Colonic mucosa (tissue), 4 donors: ENCODE measurements at regions not wholly inside any gene's neighbourhood (a gene's known extent, or its start where the extent isn't known, plus 50 kb on each side); places are given as distances from the start of the nearest gene placed in this dataset.
"Not testable (repeated sequence)": the region's sequence is repeated elsewhere in the genome, so short reads cannot be mapped to it uniquely, and the experiment has no call there.

Experiments
- DNase-seq: peaks from one replicate; pipeline ENCODE4 v3.0.0-alpha.2; 2020
- H3K27ac ChIP-seq: fragments of 200-600 bp; one replicate; pipeline ENCODE4 v1.8.0; 2021
- H3K27me3 ChIP-seq: fragments of 200-600 bp; one replicate; pipeline ENCODE4 v1.8.0; 2021
- H3K36me3 ChIP-seq: fragments of 200-600 bp; one replicate; pipeline ENCODE4 v1.8.0; 2021
- H3K4me1 ChIP-seq: fragments of 200-600 bp; one replicate; pipeline ENCODE4 v1.8.0; 2021; ENCODE audit warnings: mild to moderate bottlenecking
- H3K4me3 ChIP-seq: fragments of 200-600 bp; one replicate; pipeline ENCODE4 v1.8.0; 2021
- H3K9ac ChIP-seq, 2 donors: one replicate each; pipeline ENCODE4 v1.7.0; 2013; ENCODE audit warnings: control low read depth in 2 of 2, low read depth in 2 of 2, low read length in 2 of 2
- H3K9me3 ChIP-seq: fragments of 200-600 bp; one replicate; pipeline ENCODE4 v1.8.0; 2021
- intact Hi-C: fragments of 100-400 bp; cut with DNase I; formaldehyde crosslinking; loops from one replicate; pipeline ENCODE4 v1.14.1; 2022
- TF ChIP-seq, protein P1 (sequence below): fragments of 200-600 bp; IDR thresholded peaks from one replicate; pipeline ENCODE4 v1.8.0; 2022; ENCODE audit warnings: antibody characterized with exemption, mild to moderate bottlenecking
- donor health status: healthy.
- donor health status: DM: no; HTN: no; CAD: no.
- donor health status: DM: no; HTN: no; CAD: no.

DNA sequence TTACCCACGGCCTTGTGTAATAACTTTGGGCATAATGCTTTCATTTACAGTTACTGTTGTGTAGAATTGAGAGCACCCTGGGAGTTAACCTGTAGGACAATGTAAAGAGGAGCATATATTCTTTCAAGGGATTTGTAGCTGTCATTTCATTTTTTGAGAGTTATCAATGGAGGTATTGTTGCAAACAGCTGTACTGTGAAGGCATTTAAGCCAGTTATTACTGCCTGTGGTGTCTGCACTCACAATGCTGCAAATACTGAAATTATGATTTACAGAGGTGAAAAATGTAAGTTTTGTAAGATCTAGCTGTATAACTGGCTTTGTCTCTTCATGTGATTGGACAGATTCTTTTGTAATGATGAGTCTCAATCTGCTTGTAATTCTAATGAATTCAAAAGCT, 131.5 kb upstream of the FAT1 start:
- Histone ChIP-seq H3K27ac (no peak overlapping the region), H3K4me1 (no peaks in the 10 kb centered on the region), H3K9me3 (no peaks in the 10 kb centered on the region), H3K36me3 (no peaks in the 10 kb centered on the region), H3K27me3 (no peaks in the 10 kb centered on the region), H3K4me3 (no peak overlapping the region), H3K9ac (no peak overlapping the region)
- TF ChIP-seq, protein P1, sequence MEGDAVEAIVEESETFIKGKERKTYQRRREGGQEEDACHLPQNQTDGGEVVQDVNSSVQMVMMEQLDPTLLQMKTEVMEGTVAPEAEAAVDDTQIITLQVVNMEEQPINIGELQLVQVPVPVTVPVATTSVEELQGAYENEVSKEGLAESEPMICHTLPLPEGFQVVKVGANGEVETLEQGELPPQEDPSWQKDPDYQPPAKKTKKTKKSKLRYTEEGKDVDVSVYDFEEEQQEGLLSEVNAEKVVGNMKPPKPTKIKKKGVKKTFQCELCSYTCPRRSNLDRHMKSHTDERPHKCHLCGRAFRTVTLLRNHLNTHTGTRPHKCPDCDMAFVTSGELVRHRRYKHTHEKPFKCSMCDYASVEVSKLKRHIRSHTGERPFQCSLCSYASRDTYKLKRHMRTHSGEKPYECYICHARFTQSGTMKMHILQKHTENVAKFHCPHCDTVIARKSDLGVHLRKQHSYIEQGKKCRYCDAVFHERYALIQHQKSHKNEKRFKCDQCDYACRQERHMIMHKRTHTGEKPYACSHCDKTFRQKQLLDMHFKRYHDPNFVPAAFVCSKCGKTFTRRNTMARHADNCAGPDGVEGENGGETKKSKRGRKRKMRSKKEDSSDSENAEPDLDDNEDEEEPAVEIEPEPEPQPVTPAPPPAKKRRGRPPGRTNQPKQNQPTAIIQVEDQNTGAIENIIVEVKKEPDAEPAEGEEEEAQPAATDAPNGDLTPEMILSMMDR, result no peak
- DNase-seq, result no peak
- intact Hi-C loops, result loop anchor here (10.0 kb wide), 1 partner anchor 80 kb away; no protein-coding TSS in a partner anchor

DNA sequence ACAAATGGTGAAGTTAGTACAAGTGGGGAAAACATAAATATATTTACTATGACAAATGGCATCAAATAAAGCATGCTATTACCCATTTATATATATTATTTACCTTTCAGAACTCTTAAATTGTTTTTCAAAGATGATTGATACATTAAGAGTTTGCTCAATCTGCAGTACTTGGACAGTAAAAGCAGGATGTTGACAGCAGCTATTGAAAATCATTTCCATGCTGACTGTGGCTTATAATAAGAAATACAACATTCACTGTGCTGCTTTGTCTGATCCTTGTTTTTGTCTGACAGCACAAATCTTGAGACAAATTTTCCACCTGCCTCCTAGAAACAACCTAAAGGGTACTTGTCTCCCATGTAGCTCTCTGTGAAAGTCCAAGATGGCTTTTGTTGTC, 134.1 kb upstream of the FAT1 start:
- DNase-seq, result no peak
- H3K4me3 ChIP-seq, result no peak overlapping the region
- no peaks in the 10 kb centered on the region for H3K4me1 ChIP-seq
- TF ChIP-seq, protein P1, result no peak
- no peaks in the 10 kb centered on the region for H3K9me3 ChIP-seq
- no peaks in the 10 kb centered on the region for H3K27me3 ChIP-seq
- intact Hi-C loops, result loop anchor here (10.0 kb wide), 1 partner anchor 77 kb away; no protein-coding TSS in a partner anchor
- no peak overlapping the region for H3K27ac ChIP-seq
- no peaks in the 10 kb centered on the region for H3K36me3 ChIP-seq
- H3K9ac ChIP-seq, result no peak overlapping the region

DNA sequence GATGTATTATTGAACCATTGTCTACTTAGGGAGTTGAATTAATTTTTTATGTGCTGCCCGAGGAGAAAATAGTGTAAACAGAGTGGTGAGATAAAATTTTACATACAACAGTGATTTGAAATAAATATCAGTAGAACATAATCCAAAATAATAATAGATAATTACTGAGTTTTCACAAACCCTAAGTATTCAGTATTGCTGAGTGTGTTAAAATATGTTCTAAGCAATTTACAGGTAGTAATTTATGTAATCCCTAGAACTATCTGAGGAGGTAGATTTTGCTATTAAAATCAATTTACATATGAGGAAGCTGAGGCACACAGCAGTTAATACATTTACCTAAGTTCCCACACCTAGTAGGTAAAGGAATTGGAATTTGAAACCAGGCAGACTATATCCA, 134.7 kb upstream of the FAT1 start:
- TF ChIP-seq, protein P1, result no peak
- intact Hi-C loops, result loop anchor here (10.0 kb wide), 1 partner anchor 76 kb away; no protein-coding TSS in a partner anchor
- Histone ChIP-seq H3K9me3 (no peaks in the 10 kb centered on the region), H3K36me3 (no peaks in the 10 kb centered on the region), H3K27ac (no peak overlapping the region), H3K4me3 (no peak overlapping the region), H3K4me1 (no peaks in the 10 kb centered on the region), H3K9ac (no peak overlapping the region), H3K27me3 (no peaks in the 10 kb centered on the region)
- no peak for DNase-seq

DNA sequence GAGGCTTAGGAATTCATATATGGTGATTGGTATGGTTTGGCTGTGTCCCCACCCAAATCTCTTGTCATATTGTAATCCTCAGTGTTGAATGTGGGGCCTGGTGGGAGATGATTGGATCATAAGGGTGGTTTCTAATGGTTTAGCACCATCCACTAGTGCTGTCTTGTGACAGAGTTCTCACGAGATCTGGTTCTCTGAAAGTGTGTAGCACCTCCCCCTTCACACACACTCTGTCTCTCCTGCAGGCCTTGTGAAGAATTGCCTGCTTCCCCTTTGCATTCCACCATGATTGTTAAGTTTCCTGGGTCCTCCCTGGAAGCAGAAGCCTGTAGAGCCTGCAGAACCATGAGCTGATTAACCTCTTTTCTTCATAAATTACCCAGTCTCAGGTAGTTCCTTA, 135.8 kb upstream of the FAT1 start:
- Histone ChIP-seq H3K36me3 (no peaks in the 10 kb centered on the region), H3K27ac (no peak overlapping the region), H3K9me3 (no peaks in the 10 kb centered on the region), H3K9ac (no peak overlapping the region), H3K4me3 (no peak overlapping the region), H3K4me1 (no peaks in the 10 kb centered on the region), H3K27me3 (no peaks in the 10 kb centered on the region)
- DNase-seq, result no peak
- intact Hi-C loops, result loop anchor here (10.0 kb wide), 1 partner anchor 75 kb away; no protein-coding TSS in a partner anchor
- TF ChIP-seq, protein P1, result no peak

DNA sequence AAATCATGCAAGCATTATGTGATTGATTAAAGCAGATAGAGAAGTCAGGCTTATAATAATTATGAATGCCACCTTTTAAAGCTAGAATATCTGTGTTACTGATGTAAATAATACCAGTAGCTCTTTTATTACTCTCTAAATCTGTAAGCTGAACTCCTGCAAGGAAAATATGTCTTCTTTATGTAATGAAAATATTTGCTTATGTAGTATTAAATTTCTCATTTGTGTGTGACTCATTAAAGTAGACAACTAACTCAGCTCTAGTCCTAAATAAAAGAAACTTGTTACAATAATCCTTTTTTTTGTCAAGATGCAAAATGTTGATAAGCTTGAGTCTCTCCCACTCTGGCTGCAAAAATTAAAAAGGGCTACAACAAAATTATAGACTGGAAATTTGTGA, 137.7 kb upstream of the FAT1 start:
- no peak overlapping the region for H3K9ac ChIP-seq
- H3K9me3 ChIP-seq, result no peaks in the 10 kb centered on the region
- TF ChIP-seq, protein P1, result no peak
- no peaks in the 10 kb centered on the region for H3K36me3 ChIP-seq
- no peak overlapping the region for H3K27ac ChIP-seq
- no peak overlapping the region for H3K4me3 ChIP-seq
- intact Hi-C loops, result no loop called here
- H3K27me3 ChIP-seq, result no peaks in the 10 kb centered on the region
- H3K4me1 ChIP-seq, result no peaks in the 10 kb centered on the region
- DNase-seq, result no peak

DNA sequence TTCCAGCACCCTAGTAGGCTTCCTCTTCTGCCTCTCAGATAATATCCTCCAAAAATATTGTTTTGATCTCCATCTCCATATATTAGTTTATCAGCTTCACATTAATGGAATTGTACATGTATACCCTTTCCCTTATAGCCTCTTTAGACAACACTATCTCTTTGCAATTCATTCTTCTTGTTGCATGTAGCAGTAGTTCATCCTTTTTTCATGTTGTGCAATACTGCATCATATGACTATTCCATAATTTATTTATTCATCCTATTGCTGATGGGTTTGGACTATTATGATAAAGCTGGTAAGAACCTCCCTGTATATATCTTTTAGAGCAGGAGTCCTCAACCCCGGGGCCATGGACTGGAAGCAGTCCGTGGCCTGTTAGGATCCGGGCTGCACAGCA, 148.2 kb upstream of the FAT1 start:
- intact Hi-C loops, result no loop called here
- Histone ChIP-seq H3K4me1 (no peaks in the 10 kb centered on the region), H3K9ac (no peak overlapping the region), H3K27ac (no peak overlapping the region), H3K4me3 (no peak overlapping the region), H3K9me3 (no peaks in the 10 kb centered on the region), H3K36me3 (no peaks in the 10 kb centered on the region), H3K27me3 (no peaks in the 10 kb centered on the region)
- TF ChIP-seq, protein P1, result no peak
- DNase-seq, result no peak

DNA sequence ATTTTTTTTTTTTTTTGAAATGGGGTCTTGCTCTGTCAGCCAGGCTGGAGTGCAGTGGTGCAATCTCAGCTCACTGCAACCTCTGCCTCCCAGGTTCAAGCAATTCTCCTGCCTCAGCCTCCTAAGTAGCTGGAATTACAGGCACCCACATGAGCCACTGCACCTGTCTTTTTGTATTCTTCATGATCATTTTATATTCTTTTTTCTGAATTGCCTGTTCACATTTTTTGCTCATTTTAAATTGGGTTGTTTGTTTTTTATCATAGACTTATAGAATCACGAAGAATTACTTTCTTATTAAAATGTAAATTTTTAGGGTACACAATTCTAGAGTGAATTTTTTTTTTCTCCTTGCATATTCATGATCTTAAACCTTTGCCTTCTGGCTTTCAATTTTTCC, 149.4 kb upstream of the FAT1 start:
- DNase-seq, H3K4me1 ChIP-seq, H3K4me3 ChIP-seq, H3K9ac ChIP-seq, H3K9me3 ChIP-seq, H3K36me3 ChIP-seq, H3K27ac ChIP-seq, intact Hi-C loops, H3K27me3 ChIP-seq: not testable (repeated sequence)
